SK-N-MC (cell line): ENCODE measurements at regions not wholly inside any gene's neighbourhood (a gene's known extent, or its start where the extent isn't known, plus 50 kb on each side); places are given as distances from the start of the nearest gene placed in this dataset.
"Not testable (repeated sequence)": the region's sequence is repeated elsewhere in the genome, so short reads cannot be mapped to it uniquely, and the experiment has no call there.

Source experiments
- EZH2 ChIP-seq: fragments of 200-600 bp; sonication (generic); IDR thresholded peaks from one replicate; pipeline ENCODE4 v1.6.1; 2017; ENCODE audit warnings: antibody characterized with exemption
- POLR2AphosphoS5 ChIP-seq: IDR thresholded peaks from 2 replicates; pipeline ENCODE4 v1.6.1; 2012; ENCODE audit warnings: mild to moderate bottlenecking, low read depth, low read length, borderline replicate concordance

DNA sequence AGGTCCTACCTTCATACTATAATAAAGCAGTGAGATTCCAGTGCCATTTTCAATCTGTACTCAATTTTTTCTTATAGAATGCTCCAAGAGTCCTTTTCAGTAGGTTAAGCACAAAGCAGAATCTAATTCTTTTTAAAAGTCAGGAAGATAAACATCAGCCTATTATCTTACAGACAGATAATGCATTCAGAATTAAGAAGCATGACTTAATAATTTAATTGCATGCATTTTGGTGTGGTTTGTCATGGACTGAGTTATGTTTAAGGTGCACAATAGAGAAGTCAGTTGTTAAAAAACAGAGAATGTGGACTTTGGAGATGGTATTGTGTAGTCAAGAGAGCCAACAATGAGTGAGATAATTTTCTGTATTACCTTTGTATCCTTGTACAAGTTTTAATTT is 1656.3 kb upstream of the LRRTM3 start:
- not testable (repeated sequence) for TF ChIP-seq POLR2AphosphoS5, EZH2
